Activated naive CD8-positive, alpha-beta T cell treated with anti-CD3 and anti-CD28 coated beads, Interleukin-2, amount 50 U/mL, for 16 hours (primary cell): ENCODE measurements at regions not wholly inside any gene's neighbourhood (a gene's known extent, or its start where the extent isn't known, plus 50 kb on each side); places are given as distances from the start of the nearest gene placed in this dataset.

Source experiments
- DNase-seq: peaks from one replicate; pipeline ENCODE4 v3.0.0-alpha.2; 2020; ENCODE audit warnings: low read depth, low spot score

DNA sequence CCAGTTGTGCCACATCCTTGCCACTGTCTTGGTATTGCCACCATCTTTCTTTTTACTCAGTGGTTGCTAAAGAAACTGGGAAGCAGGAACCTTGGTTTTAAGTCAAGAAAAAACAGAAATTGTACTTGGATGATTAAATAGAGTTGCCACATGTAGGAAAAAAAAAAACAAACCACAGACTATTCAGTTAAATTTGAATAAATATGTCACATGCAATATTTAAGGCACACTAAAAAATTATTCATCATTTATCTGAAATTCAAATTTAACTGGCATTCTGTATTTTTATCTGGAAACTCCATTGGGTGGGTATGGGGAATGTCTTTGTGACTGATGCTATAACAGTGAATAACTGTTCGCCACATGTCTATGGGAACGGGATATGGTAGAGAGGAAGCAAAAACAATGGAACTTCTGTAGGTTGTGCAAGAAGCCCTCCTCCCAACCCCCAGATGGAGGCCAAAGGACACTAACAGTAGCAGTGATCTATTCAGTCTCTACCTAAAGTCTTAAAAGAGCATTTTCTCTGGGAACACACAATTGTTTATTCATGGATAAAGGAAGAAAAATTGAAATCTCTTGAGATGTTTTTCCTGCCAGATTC, 57.0 kb upstream of the PLAC8 start:
- no peak for DNase-seq

DNA sequence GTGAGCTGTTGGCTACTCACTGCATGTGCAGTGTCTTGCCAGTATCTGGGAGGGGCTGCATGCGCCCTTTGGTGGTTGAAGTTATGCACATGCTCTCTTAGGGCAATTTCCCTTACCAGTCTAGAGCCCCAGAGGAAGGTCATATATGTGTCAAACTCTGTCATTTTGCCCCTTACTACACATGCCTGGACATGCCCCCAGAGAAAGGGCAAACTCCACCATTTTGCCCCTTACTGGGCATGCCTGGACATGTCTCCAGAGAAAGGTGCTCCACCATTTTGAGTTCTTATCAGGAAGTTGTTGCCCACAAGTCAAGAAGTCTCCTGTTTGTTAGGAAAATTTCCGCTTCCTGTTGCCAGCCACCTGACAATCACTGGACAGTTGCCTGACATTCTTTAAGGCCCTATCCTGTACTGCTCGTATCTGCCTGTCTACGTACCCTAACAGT, 56.4 kb upstream of the PLAC8 start:
- DNase-seq: no peak
